ENCODE measurements at regions not wholly inside any gene's neighbourhood (a gene's known extent, or its start where the extent isn't known, plus 50 kb on each side); places are given as distances from the start of the nearest gene placed in this dataset.

- Histone ChIP-seq H3K36me3 (ENCODE audit: control insufficient read depth in 1 of 2, insufficient read depth in 2 of 2, low read depth in 1 of 2, low read length in 2 of 2) (no peaks in the 10 kb centered on the region), H3K27ac (ENCODE audit: low read length, poor library complexity, severe bottlenecking) (no peak overlapping the region), H2BK12ac (ENCODE audit: low read length in 2 of 2) (no peak overlapping the region), H2AK5ac (ENCODE audit: low read length, severe bottlenecking) (no peak overlapping the region), H3K4me1 (ENCODE audit: control insufficient read depth, insufficient read depth, low read depth, low read length) (no peaks in the 10 kb centered on the region), H2BK15ac (ENCODE audit: low read depth, poor library complexity, severe bottlenecking) (no peak overlapping the region), H3K18ac (ENCODE audit: low read depth in 1 of 2, low read length in 2 of 2) (no peak overlapping the region), H3K23ac (ENCODE audit: low read length in 2 of 2) (no peak overlapping the region), H2BK120ac (ENCODE audit: low read depth, low read length) (no peak overlapping the region), H2AFZ (ENCODE audit: low read depth, low read length) (no peak overlapping the region), H2BK5ac (ENCODE audit: low read depth, low read length, poor library complexity, severe bottlenecking) (no peak overlapping the region), H4K91ac (ENCODE audit: low read length) (no peak overlapping the region), H3K4ac (ENCODE audit: low read depth in 1 of 2, low read length in 2 of 2) (no peak overlapping the region), H3K9me3 (ENCODE audit: control insufficient read depth, low read length) (peaks cover 4% of the 10 kb centered on the region), H4K8ac (ENCODE audit: low read length) (no peak overlapping the region), H3K14ac (ENCODE audit: low read length in 2 of 2) (no peak overlapping the region), H3K4me2 (ENCODE audit: low read length, poor library complexity, severe bottlenecking) (no peak overlapping the region), H3K9ac (ENCODE audit: low read length) (no peak overlapping the region), H3K27me3 (ENCODE audit: control insufficient read depth in 1 of 2, insufficient read depth in 1 of 2, low read length in 2 of 2) (peaks cover 0 to 7% of the 10 kb centered on the region in 2 experiments), H3K4me3 (ENCODE audit: insufficient read depth in 1 of 2, low read depth in 1 of 2, low read length in 2 of 2) (no peak overlapping the region), H3K79me1 (replicated peaks; ENCODE audit: low read length, poor library complexity, severe bottlenecking) (no peaks in the 10 kb centered on the region)
- DNase-seq, result no peak
- WGBS, result 91% methylated on average over 10 of the region's 14 CpGs
Measured at GRCh38 chr13:109881347-109881725, 95.0 kb upstream of the IRS2 start.

- H2BK5ac ChIP-seq (ENCODE audit: low read depth, low read length, poor library complexity, severe bottlenecking), result no peak overlapping the region
- no peak overlapping the region for H3K4ac ChIP-seq (ENCODE audit: low read depth in 1 of 2, low read length in 2 of 2)
- H4K8ac ChIP-seq (ENCODE audit: low read length), result no peak overlapping the region
- no peak overlapping the region for H3K27ac ChIP-seq (ENCODE audit: low read length, poor library complexity, severe bottlenecking)
- no peak overlapping the region for H3K4me3 ChIP-seq (ENCODE audit: insufficient read depth in 1 of 2, low read depth in 1 of 2, low read length in 2 of 2)
- no peaks in the 10 kb centered on the region for H3K79me1 ChIP-seq (replicated peaks; ENCODE audit: low read length, poor library complexity, severe bottlenecking)
- peak overlapping the region in 1 of 2 experiments; percentile 3 for H3K14ac ChIP-seq (ENCODE audit: low read length in 2 of 2)
- H2BK15ac ChIP-seq (ENCODE audit: low read depth, poor library complexity, severe bottlenecking), result no peak overlapping the region
- H3K4me2 ChIP-seq (ENCODE audit: low read length, poor library complexity, severe bottlenecking), result no peak overlapping the region
- DNase-seq, result no peak
- no peak overlapping the region for H4K91ac ChIP-seq (ENCODE audit: low read length)
- H3K36me3 ChIP-seq (ENCODE audit: control insufficient read depth in 1 of 2, insufficient read depth in 2 of 2, low read depth in 1 of 2, low read length in 2 of 2), result no peaks in the 10 kb centered on the region
- H2AFZ ChIP-seq (ENCODE audit: low read depth, low read length), result no peak overlapping the region
- no peak overlapping the region for H2AK5ac ChIP-seq (ENCODE audit: low read length, severe bottlenecking)
- H3K9ac ChIP-seq (ENCODE audit: low read length), result no peak overlapping the region
- H2BK12ac ChIP-seq (ENCODE audit: low read length in 2 of 2), result no peak overlapping the region
- peaks cover 0 to 7% of the 10 kb centered on the region in 2 experiments for H3K27me3 ChIP-seq (ENCODE audit: control insufficient read depth in 1 of 2, insufficient read depth in 1 of 2, low read length in 2 of 2)
- H3K23ac ChIP-seq (ENCODE audit: low read length in 2 of 2), result no peak overlapping the region
- no peak overlapping the region for H3K18ac ChIP-seq (ENCODE audit: low read depth in 1 of 2, low read length in 2 of 2)
- H3K4me1 ChIP-seq (ENCODE audit: control insufficient read depth, insufficient read depth, low read depth, low read length), result no peaks in the 10 kb centered on the region
- no peak overlapping the region for H2BK120ac ChIP-seq (ENCODE audit: low read depth, low read length)
- 92% methylated on average over 35 of the region's 35 CpGs for WGBS
- H3K9me3 ChIP-seq (ENCODE audit: control insufficient read depth, low read length), result peaks cover 4% of the 10 kb centered on the region
Measured at GRCh38 chr13:109880371-109881346, 94.3 kb upstream of the IRS2 start.

GRCh38 chr13:109879338-109879737 lies 93.0 kb upstream of the IRS2 start:
- Histone ChIP-seq H3K9ac (ENCODE audit: low read length) (no peak overlapping the region), H3K27ac (ENCODE audit: low read length, poor library complexity, severe bottlenecking) (no peak overlapping the region), H3K4me2 (ENCODE audit: low read length, poor library complexity, severe bottlenecking) (no peak overlapping the region), H3K36me3 (ENCODE audit: control insufficient read depth in 1 of 2, insufficient read depth in 2 of 2, low read depth in 1 of 2, low read length in 2 of 2) (no peaks in the 10 kb centered on the region), H2BK5ac (ENCODE audit: low read depth, low read length, poor library complexity, severe bottlenecking) (no peak overlapping the region), H3K27me3 (ENCODE audit: control insufficient read depth in 1 of 2, insufficient read depth in 1 of 2, low read length in 2 of 2) (peaks cover 0 to 7% of the 10 kb centered on the region in 2 experiments), H3K4me3 (ENCODE audit: insufficient read depth in 1 of 2, low read depth in 1 of 2, low read length in 2 of 2) (no peak overlapping the region), H3K9me3 (ENCODE audit: control insufficient read depth, low read length) (peaks cover 4% of the 10 kb centered on the region), H2AFZ (ENCODE audit: low read depth, low read length) (no peak overlapping the region), H3K14ac (ENCODE audit: low read length in 2 of 2) (no peak overlapping the region), H3K23ac (ENCODE audit: low read length in 2 of 2) (no peak overlapping the region), H3K4me1 (ENCODE audit: control insufficient read depth, insufficient read depth, low read depth, low read length) (peaks cover 2% of the 10 kb centered on the region), H2BK120ac (ENCODE audit: low read depth, low read length) (no peak overlapping the region), H3K18ac (ENCODE audit: low read depth in 1 of 2, low read length in 2 of 2) (no peak overlapping the region), H2AK5ac (ENCODE audit: low read length, severe bottlenecking) (no peak overlapping the region), H2BK15ac (ENCODE audit: low read depth, poor library complexity, severe bottlenecking) (no peak overlapping the region), H3K4ac (ENCODE audit: low read depth in 1 of 2, low read length in 2 of 2) (no peak overlapping the region), H4K8ac (ENCODE audit: low read length) (no peak overlapping the region), H2BK12ac (ENCODE audit: low read length in 2 of 2) (no peak overlapping the region), H4K91ac (ENCODE audit: low read length) (no peak overlapping the region), H3K79me1 (replicated peaks; ENCODE audit: low read length, poor library complexity, severe bottlenecking) (no peaks in the 10 kb centered on the region)
- no peak for DNase-seq
- WGBS, result 88% methylated on average over 6 of the region's 6 CpGs

- Histone ChIP-seq H3K9ac (ENCODE audit: low read length) (no peak overlapping the region), H3K27me3 (ENCODE audit: control insufficient read depth in 1 of 2, insufficient read depth in 1 of 2, low read length in 2 of 2) (peaks cover 0 to 7% of the 10 kb centered on the region in 2 experiments), H3K9me3 (ENCODE audit: control insufficient read depth, low read length) (peaks cover 4% of the 10 kb centered on the region), H3K27ac (ENCODE audit: low read length, poor library complexity, severe bottlenecking) (no peak overlapping the region), H3K18ac (ENCODE audit: low read depth in 1 of 2, low read length in 2 of 2) (no peak overlapping the region), H2BK5ac (ENCODE audit: low read depth, low read length, poor library complexity, severe bottlenecking) (no peak overlapping the region), H2BK120ac (ENCODE audit: low read depth, low read length) (no peak overlapping the region), H4K8ac (ENCODE audit: low read length) (no peak overlapping the region), H3K23ac (ENCODE audit: low read length in 2 of 2) (no peak overlapping the region), H3K4me1 (ENCODE audit: control insufficient read depth, insufficient read depth, low read depth, low read length) (peaks cover 2% of the 10 kb centered on the region), H4K91ac (ENCODE audit: low read length) (no peak overlapping the region), H2AK5ac (ENCODE audit: low read length, severe bottlenecking) (no peak overlapping the region), H3K36me3 (ENCODE audit: control insufficient read depth in 1 of 2, insufficient read depth in 2 of 2, low read depth in 1 of 2, low read length in 2 of 2) (no peaks in the 10 kb centered on the region), H3K79me1 (replicated peaks; ENCODE audit: low read length, poor library complexity, severe bottlenecking) (no peaks in the 10 kb centered on the region), H2AFZ (ENCODE audit: low read depth, low read length) (no peak overlapping the region), H3K4me2 (ENCODE audit: low read length, poor library complexity, severe bottlenecking) (no peak overlapping the region), H3K4ac (ENCODE audit: low read depth in 1 of 2, low read length in 2 of 2) (no peak overlapping the region), H3K4me3 (ENCODE audit: insufficient read depth in 1 of 2, low read depth in 1 of 2, low read length in 2 of 2) (no peak overlapping the region), H2BK15ac (ENCODE audit: low read depth, poor library complexity, severe bottlenecking) (no peak overlapping the region), H3K14ac (ENCODE audit: low read length in 2 of 2) (no peak overlapping the region), H2BK12ac (ENCODE audit: low read length in 2 of 2) (no peak overlapping the region)
- no peak for DNase-seq
- WGBS, result 96% methylated on average over 6 of the region's 7 CpGs
Measured at GRCh38 chr13:109877809-109878208, 91.4 kb upstream of the IRS2 start.

Measured in mesenchymal stem cell (in vitro differentiated cells and primary cell).